Vagina (tissue), 2 donors: ENCODE measurements at regions not wholly inside any gene's neighbourhood (a gene's known extent, or its start where the extent isn't known, plus 50 kb on each side); places are given as distances from the start of the nearest gene placed in this dataset. TPM values are rescaled to one million over a fixed set of nuclear protein-coding genes. Genes with fewer than 3 reads are reported as not detected.
"Not testable (repeated sequence)": the region's sequence is repeated elsewhere in the genome, so short reads cannot be mapped to it uniquely, and the experiment has no call there.

Experiments
- DNase-seq, 2 donors: peaks; one replicate each; pipeline ENCODE4 v3.0.0-alpha.2; 2017; ENCODE audit errors: extremely low spot score in 2 of 2
- H3K27ac ChIP-seq: fragments of 200-600 bp; sonication (generic); one replicate; pipeline ENCODE4 v1.5.1; 2019
- H3K27me3 ChIP-seq: fragments of 200-600 bp; sonication (generic); one replicate; pipeline ENCODE4 v1.5.1; 2019
- H3K36me3 ChIP-seq, 2 donors: fragments of 200-600 bp; sonication (generic); one replicate each; pipeline ENCODE4 v1.5.1; 2017 to 2019
- H3K4me1 ChIP-seq: fragments of 200-600 bp; sonication (generic); one replicate; pipeline ENCODE4 v1.5.1; 2019
- H3K4me3 ChIP-seq, 2 donors: fragments of 200-600 bp; sonication (generic); 1 replicate in 1 of 2; 2 replicates in 1 of 2; pipeline ENCODE4 v1.5.1; 2016 to 2019
- H3K9me3 ChIP-seq: fragments of 200-600 bp; sonication (generic); one replicate; pipeline ENCODE4 v1.5.1; 2019
- intact Hi-C: fragments of 100-400 bp; cut with DNase I; formaldehyde crosslinking; loops from one replicate; pipeline ENCODE4 v1.15.1; 2023
- small RNA-seq: library from RNA; depleted of rRNA; stranded (forward); fragments of <200 nt; gene quantifications from one replicate; pipeline ENCODE3, GENCODE V24; 2016

DNA sequence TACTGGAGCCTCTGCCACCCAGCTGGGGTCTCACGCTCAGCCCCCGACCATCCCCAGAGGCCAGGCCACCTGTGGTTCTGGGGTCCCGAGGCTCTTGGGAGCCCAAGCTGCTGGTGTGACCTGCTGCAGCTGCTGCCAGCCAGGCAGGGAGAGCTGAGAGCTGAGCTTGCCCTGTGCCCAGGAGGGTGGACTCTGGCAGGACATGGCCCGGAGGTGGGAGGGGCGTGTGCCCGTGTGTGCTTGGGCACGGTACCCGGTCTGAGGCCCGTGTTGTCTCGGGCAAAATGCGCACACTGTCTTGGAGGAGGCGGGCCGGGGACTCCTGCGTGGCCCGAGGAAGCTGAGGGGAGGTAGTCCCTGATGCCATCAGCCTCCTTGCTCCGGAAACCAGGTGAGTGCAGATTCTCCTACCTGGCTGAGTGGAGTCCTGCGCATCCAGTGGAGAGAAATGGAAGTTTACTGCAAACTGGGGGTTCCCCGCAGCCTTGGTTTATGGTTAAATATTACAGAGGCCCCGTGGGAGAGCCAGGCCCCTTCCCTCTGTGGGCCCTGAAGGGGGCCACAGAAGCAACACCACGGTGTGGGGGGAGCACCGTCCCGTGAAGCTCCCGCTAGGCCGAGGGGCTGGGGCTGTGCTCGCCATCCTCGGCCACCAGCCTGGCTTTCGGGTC lies 4380.8 kb upstream of the TPTE start:
- H3K27me3 ChIP-seq, H3K9me3 ChIP-seq, H3K4me3 ChIP-seq, DNase-seq, intact Hi-C loops, H3K27ac ChIP-seq, H3K36me3 ChIP-seq, H3K4me1 ChIP-seq: not testable (repeated sequence)

- H3K27ac ChIP-seq, intact Hi-C loops, H3K36me3 ChIP-seq, H3K27me3 ChIP-seq, DNase-seq, H3K4me1 ChIP-seq, H3K9me3 ChIP-seq, H3K4me3 ChIP-seq: not testable (repeated sequence)
Observed at GRCh38 chr21:6141138-6141474, 4380.3 kb upstream of the TPTE start.

DNA sequence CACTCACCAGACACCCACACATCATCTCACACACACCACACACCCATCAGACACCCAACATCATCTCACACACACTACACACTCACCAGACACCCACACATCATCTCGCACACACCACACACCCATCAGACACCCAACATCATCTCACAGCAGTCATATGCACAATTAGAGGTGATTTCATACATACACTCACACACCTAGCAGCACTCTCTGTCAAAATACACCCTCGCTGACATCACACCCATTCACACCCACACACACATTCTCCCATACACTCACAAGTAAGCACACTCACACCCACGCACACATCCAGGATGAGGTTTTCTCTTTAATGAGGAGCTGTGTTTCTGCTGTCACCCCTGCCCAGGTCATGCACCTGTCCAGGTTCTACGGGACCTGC lies 4368.2 kb upstream of the TPTE start:
- DNase-seq, intact Hi-C loops, H3K27ac ChIP-seq, H3K27me3 ChIP-seq, H3K4me3 ChIP-seq, H3K36me3 ChIP-seq, H3K4me1 ChIP-seq, H3K9me3 ChIP-seq: not testable (repeated sequence)

DNA sequence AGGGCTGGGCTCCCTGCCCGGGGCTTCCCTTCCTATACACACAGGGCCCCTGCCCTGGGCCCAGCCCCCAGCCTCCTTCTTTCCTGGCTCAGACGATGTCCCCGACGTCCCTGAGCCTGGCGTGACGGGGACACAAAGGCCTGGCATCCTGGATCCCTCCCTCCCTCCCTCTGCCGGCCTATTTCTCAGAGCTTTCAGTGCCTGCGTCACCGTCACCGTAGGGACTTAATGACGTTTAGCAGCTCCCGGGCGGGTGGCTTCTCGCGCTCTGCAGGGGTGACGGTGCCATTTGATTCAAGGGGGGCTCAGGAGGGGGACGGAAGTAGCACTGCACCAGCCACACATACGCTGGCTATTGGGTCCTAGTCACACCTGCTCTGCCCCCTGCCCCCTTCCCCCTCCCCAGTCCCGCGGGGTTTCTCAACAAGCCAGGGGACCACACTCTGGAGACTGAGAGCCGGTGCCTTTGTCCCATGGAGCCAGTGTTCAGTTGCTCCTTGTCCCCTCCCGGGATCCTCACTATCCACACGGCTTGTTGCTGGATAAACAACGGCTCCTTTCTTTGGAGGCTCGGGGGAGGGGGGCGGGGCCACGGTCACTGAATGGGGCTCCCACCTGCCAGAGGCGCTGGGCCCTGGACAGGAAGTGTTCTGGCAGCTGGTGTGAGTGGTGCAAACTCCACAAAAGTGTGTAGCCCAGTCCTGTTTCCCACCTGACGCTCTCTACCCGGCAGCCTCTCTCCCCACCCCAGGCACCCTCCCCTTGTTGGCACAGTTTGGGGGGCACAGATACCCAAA lies 4366.7 kb upstream of the TPTE start:
- H3K36me3 ChIP-seq, H3K4me3 ChIP-seq, H3K27me3 ChIP-seq, intact Hi-C loops, DNase-seq, H3K9me3 ChIP-seq, H3K27ac ChIP-seq, H3K4me1 ChIP-seq: not testable (repeated sequence)

GRCh38 chr21:6156712-6157389 lies 4364.5 kb upstream of the TPTE start:
- DNase-seq, H3K27me3 ChIP-seq, H3K36me3 ChIP-seq, H3K4me3 ChIP-seq, intact Hi-C loops, H3K9me3 ChIP-seq, H3K4me1 ChIP-seq, H3K27ac ChIP-seq: not testable (repeated sequence)

GRCh38 chr21:6157515-6157914 lies 4363.9 kb upstream of the TPTE start:
- H3K27ac ChIP-seq, DNase-seq, H3K4me3 ChIP-seq, H3K27me3 ChIP-seq, H3K4me1 ChIP-seq, H3K9me3 ChIP-seq, intact Hi-C loops, H3K36me3 ChIP-seq: not testable (repeated sequence)

DNA sequence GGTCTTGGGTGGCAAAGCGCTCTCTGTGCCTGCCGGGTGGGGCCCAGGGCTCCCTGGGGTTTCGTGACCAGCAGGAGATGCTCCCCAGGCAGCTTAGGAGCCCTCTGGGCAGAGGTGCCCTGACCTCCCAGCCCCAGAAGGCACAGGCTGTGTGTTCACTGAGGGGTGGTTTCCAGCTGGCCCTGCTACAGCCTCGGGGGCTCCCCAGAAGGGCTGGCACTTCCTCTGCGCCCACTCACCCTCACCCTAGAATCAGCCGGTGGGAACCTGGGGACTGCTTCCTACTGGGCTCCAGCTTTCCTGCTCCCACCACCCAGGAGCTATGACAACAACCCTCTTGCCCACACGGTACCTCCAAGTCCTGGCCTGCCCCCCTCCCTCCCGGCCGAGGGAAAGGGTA lies 4363.2 kb upstream of the TPTE start:
- intact Hi-C loops, H3K27me3 ChIP-seq, H3K27ac ChIP-seq, DNase-seq, H3K36me3 ChIP-seq, H3K4me1 ChIP-seq, H3K9me3 ChIP-seq, H3K4me3 ChIP-seq: not testable (repeated sequence)

Small RNAs in the stretch of these regions (small RNA-seq; reads per million reads assigned to genes)
- not detected for gene CU639417.2
